ENCODE measurements at regions not wholly inside any gene's neighbourhood (a gene's known extent, or its start where the extent isn't known, plus 50 kb on each side); places are given as distances from the start of the nearest gene placed in this dataset.

- no peak for TF ChIP-seq CTCF (IDR thresholded peaks at IDR 0.05; ENCODE audit: insufficient read depth, low read length)
- TF ChIP-seq, protein P1, sequence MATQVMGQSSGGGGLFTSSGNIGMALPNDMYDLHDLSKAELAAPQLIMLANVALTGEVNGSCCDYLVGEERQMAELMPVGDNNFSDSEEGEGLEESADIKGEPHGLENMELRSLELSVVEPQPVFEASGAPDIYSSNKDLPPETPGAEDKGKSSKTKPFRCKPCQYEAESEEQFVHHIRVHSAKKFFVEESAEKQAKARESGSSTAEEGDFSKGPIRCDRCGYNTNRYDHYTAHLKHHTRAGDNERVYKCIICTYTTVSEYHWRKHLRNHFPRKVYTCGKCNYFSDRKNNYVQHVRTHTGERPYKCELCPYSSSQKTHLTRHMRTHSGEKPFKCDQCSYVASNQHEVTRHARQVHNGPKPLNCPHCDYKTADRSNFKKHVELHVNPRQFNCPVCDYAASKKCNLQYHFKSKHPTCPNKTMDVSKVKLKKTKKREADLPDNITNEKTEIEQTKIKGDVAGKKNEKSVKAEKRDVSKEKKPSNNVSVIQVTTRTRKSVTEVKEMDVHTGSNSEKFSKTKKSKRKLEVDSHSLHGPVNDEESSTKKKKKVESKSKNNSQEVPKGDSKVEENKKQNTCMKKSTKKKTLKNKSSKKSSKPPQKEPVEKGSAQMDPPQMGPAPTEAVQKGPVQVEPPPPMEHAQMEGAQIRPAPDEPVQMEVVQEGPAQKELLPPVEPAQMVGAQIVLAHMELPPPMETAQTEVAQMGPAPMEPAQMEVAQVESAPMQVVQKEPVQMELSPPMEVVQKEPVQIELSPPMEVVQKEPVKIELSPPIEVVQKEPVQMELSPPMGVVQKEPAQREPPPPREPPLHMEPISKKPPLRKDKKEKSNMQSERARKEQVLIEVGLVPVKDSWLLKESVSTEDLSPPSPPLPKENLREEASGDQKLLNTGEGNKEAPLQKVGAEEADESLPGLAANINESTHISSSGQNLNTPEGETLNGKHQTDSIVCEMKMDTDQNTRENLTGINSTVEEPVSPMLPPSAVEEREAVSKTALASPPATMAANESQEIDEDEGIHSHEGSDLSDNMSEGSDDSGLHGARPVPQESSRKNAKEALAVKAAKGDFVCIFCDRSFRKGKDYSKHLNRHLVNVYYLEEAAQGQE (IDR thresholded peaks at IDR 0.05; ENCODE audit: insufficient replicate concordance, low read depth) = no peak
Measured at GRCh38 chr3:187519428-187519890, 150.7 kb downstream of the SST start.

All from HL-60 (cell line).